ENCODE measurements at regions not wholly inside any gene's neighbourhood (a gene's known extent, or its start where the extent isn't known, plus 50 kb on each side); places are given as distances from the start of the nearest gene placed in this dataset.

GRCh38 chr5:3181671-3182070, 414.0 kb upstream of the IRX1 start:
- TF ChIP-seq CTCF (IDR thresholded peaks at IDR 0.05), result no peak
- TF ChIP-seq POLR2AphosphoS5 (IDR thresholded peaks at IDR 0.05), result no peak
